GM10248 (cell line): ENCODE measurements at regions not wholly inside any gene's neighbourhood (a gene's known extent, or its start where the extent isn't known, plus 50 kb on each side); places are given as distances from the start of the nearest gene placed in this dataset.

Source experiments
- CTCF ChIA-PET: fragments of 300-600 bp; sonication (Branson Sonifier 250); formaldehyde crosslinking; extraction: SDS; loops from one replicate; lab custom pipeline; 2021; ENCODE audit warnings: antibody characterized with exemption; lab: Yijun Ruan, JAX
- POLR2A ChIA-PET: fragments of 350-650 bp; sonication (Branson Sonifier 250); formaldehyde crosslinking; extraction: SDS; loops from one replicate; lab custom pipeline; 2020; ENCODE audit warnings: antibody characterized with exemption; lab: Yijun Ruan, JAX
- DNase-seq: peaks from one replicate; pipeline ENCODE4 v3.0.0; 2012; ENCODE audit errors: extremely low spot score
- TF ChIP-seq, protein P1 (sequence below): IDR thresholded peaks from 2 replicates; pipeline ENCODE4 v1.5.1; 2012; ENCODE audit warnings: mild to moderate bottlenecking, low read depth; ENCODE audit errors: extremely low read depth, missing control alignments, control extremely low read depth

DNA sequence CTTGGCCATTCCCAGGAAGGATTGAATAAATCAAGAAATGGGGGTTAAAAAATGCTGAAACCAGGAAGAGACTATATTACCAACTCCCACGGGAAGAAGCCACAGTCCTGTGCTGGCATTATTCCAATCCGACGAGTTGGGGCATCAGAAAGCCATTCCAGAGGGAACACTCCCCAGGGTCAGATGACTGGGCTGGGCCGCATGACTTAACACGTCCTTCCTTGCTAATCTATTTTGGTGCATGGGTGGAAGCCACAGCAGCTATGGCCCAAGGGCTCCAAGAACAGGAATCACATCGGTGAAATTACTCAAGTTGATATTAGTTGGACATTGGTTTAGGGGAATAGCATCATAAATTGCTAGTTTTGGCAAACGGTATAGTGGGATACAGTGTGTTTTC, 592.9 kb upstream of the NRP1 start:
- DNase-seq = no peak
- POLR2A ChIA-PET = no interaction called here

GRCh38 chr10:33921970-33922605, 587.6 kb upstream of the NRP1 start:
- ChIA-PET CTCF (interaction anchor here (0.9 kb wide), 1 partner anchor 878 kb away, joined by 3 read pairs; no protein-coding TSS in a partner anchor), POLR2A (no interaction called here)
- TF ChIP-seq, protein P1, sequence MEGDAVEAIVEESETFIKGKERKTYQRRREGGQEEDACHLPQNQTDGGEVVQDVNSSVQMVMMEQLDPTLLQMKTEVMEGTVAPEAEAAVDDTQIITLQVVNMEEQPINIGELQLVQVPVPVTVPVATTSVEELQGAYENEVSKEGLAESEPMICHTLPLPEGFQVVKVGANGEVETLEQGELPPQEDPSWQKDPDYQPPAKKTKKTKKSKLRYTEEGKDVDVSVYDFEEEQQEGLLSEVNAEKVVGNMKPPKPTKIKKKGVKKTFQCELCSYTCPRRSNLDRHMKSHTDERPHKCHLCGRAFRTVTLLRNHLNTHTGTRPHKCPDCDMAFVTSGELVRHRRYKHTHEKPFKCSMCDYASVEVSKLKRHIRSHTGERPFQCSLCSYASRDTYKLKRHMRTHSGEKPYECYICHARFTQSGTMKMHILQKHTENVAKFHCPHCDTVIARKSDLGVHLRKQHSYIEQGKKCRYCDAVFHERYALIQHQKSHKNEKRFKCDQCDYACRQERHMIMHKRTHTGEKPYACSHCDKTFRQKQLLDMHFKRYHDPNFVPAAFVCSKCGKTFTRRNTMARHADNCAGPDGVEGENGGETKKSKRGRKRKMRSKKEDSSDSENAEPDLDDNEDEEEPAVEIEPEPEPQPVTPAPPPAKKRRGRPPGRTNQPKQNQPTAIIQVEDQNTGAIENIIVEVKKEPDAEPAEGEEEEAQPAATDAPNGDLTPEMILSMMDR = no peak
- no peak for DNase-seq

More for the DNA sequence above, 592.9 kb upstream of the NRP1 start:
- CTCF ChIA-PET = no interaction called here
- TF ChIP-seq, protein P1 = no peak

DNA sequence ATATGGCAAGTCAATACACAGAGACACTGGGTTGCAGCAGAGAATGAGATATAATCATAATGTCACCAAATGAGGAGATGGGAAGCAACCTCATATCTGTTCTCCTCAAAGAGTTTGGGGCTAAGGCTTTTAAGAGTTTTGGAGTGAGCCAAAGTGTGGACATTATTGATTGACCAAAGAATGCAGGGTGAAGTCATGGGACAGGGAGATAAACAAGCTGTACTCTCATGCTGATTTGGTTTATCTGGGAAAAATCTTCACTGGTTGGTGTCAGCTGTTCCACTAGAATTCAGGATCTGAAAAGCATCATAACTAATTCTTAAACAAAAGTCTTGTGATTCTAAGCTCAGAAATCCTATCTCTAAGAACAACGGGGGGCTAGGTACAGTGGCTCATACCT, 585.9 kb upstream of the NRP1 start:
- no peak for DNase-seq
- TF ChIP-seq, protein P1 = no peak
- ChIA-PET POLR2A (no interaction called here), CTCF (interaction anchor here (1.3 kb wide), 1 partner anchor 21 kb away, joined by 3 read pairs; no protein-coding TSS in a partner anchor)

DNA sequence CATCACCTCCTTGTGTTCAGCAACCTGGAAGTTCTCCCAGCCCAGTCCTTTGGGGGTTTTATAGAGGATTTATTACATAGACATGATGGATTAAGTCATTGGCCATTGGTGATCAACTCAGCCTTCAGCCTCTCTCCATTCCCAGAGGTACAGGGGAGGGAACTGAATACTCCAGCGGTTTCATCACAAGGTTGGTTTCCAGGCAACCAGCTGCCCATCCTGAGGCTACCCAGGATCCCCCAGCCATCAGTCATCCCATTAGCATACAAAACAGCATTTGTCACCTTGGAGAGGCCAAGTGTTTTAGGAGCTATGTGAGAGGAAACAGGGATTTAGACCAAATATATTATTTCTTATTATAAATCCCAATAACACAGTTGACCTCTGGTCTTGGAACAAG, 584.8 kb upstream of the NRP1 start:
- POLR2A ChIA-PET = no interaction called here
- DNase-seq = no peak

DNA sequence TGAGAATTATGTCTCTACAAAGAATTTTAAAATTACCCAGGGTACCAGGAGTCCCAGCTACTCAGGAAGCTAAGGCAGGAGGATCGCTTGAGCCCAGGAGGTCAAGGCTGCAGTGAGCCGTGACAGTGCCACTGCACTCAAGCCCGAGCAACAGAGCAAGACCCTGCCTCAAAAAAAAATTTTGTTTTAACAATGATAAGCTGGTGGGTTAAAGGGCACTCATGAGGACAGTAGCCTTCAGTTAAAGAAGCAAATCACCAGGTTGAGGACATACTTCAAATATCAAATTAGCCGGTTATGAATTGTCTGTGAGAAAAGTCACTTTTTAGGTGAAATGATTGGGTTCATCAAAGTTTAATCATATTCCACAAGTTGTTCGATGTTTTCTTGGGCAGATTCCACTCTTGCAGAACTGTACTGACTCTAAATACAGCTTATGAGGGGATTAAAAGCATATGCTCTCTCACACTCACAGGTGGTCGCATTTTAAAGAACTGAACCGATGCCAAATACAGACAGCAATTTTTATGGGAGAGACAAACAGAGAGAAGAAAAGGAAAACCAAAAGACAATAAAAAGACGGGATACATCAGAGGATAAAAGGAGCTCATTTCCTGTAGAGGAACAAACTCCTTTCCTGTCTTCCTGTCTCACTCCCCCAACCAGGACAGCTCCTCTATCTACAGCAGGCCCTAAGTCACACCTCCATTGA, 582.8 kb upstream of the NRP1 start:
- TF ChIP-seq, protein P1 = no peak
- no peak for DNase-seq
- ChIA-PET POLR2A (no interaction called here), CTCF (no interaction called here)

More for the DNA sequence above, 584.8 kb upstream of the NRP1 start:
- CTCF ChIA-PET = no interaction called here
- TF ChIP-seq, protein P1 = no peak

GRCh38 chr10:33914746-33915145, 580.3 kb upstream of the NRP1 start:
- CTCF ChIA-PET = interaction anchor here (1.7 kb wide), 1 partner anchor 10 kb away, joined by 4 read pairs; no protein-coding TSS in a partner anchor
- TF ChIP-seq, protein P1 = no peak
- DNase-seq = no peak
- POLR2A ChIA-PET = no interaction called here
